Activated T-cell treated with anti-CD3 and anti-CD28 coated beads, Interleukin-2, amount 50 U/mL, for 48 hours (primary cell): ENCODE measurements at regions not wholly inside any gene's neighbourhood (a gene's known extent, or its start where the extent isn't known, plus 50 kb on each side); places are given as distances from the start of the nearest gene placed in this dataset.

Experiments used
- DNase-seq, 2 experiments: peaks; one replicate each; pipeline ENCODE4 v3.0.0-alpha.2; 2020

- DNase-seq: no peak
These were observed 52.7 kb upstream of the FAM20C start for GRCh38 chr7:139561-140243.

- DNase-seq: no peak
These were observed 51.4 kb upstream of the FAM20C start for GRCh38 chr7:140996-141395.

DNA sequence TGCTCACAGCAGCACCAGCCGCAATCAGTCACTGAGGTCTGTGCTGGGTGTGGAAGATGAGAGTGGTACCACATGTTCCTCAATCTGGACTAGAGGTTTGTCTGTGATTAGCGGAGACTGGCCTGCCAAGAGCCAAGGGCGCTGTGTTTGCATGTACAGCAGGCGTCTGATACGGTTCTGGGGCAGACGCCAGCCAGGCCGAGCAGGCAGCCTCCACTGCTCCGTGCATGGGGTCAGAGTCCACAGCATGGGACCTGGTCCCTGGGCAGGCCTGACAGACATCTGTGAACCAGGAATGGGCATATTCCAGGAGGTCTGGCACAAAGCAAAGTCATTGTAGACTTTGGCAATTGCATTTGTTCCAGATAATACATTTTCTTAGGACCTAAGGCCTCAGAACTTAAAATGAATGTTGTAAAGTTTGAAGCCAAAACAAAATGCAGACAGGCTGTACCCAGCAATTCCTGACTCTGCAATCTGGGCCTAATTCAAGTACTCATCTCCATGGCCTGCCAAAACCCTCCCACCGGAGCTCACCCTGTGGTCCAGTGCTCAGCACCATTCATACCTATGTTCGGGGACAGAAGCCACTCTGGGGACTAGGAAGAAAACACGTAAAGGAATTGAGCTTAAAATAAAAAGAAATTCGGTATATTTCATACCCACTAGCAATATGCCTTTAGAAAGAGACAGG, 50.0 kb upstream of the FAM20C start:
- DNase-seq: no peak
